Vagina (tissue), 2 donors: ENCODE measurements at regions not wholly inside any gene's neighbourhood (a gene's known extent, or its start where the extent isn't known, plus 50 kb on each side); places are given as distances from the start of the nearest gene placed in this dataset.

Experiments used
- POLR2A ChIP-seq, 2 donors: fragments of 450-650 bp; IDR thresholded peaks; one replicate each; pipeline ENCODE4 v1.6.1; 2017; ENCODE audit warnings: antibody characterized with exemption in 2 of 2, mild to moderate bottlenecking in 2 of 2, moderate library complexity in 2 of 2
- TF ChIP-seq, protein P1 (sequence below), 3 experiments: fragments of 450-650 bp in 2 of 3; fragments of 200-600 bp in 1 of 3; sonication (generic) in 1 of 3; IDR thresholded peaks; one replicate each; pipeline ENCODE4 v1.5.1; 2017 to 2019; ENCODE audit warnings: antibody characterized with exemption in 3 of 3, mild to moderate bottlenecking in 2 of 3, moderate library complexity in 2 of 3

DNA sequence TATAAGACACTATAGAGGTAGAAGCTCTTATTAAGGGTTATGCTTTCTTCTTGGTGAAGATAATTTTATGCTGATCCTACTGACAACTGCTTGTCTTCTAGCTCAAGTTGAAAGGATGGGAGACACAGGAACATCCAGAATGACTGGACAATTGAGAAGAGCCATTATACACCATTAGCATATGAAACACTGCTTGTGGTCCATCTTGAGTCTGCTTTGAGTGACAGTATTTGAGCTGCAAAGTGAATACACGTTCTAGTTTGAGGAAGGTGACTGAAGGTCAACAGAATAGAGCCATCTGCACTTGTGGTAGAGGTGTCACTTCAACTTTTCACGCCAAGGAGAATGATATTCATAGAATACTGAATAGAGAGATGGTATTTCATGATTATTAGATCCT lies 315.4 kb downstream of the MCTP2 start:
- TF ChIP-seq POLR2A (IDR thresholded peaks at IDR 0.05): no peak
- TF ChIP-seq, protein P1, sequence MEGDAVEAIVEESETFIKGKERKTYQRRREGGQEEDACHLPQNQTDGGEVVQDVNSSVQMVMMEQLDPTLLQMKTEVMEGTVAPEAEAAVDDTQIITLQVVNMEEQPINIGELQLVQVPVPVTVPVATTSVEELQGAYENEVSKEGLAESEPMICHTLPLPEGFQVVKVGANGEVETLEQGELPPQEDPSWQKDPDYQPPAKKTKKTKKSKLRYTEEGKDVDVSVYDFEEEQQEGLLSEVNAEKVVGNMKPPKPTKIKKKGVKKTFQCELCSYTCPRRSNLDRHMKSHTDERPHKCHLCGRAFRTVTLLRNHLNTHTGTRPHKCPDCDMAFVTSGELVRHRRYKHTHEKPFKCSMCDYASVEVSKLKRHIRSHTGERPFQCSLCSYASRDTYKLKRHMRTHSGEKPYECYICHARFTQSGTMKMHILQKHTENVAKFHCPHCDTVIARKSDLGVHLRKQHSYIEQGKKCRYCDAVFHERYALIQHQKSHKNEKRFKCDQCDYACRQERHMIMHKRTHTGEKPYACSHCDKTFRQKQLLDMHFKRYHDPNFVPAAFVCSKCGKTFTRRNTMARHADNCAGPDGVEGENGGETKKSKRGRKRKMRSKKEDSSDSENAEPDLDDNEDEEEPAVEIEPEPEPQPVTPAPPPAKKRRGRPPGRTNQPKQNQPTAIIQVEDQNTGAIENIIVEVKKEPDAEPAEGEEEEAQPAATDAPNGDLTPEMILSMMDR (IDR thresholded peaks at IDR 0.05): no peak
